Activated CD4-positive, alpha-beta T cell treated with anti-CD3 and anti-CD28 coated beads, Interleukin-2, amount 10 ng/mL, durations not matched to agents 24 days and 14 days (primary cell): ENCODE measurements at regions not wholly inside any gene's neighbourhood (a gene's known extent, or its start where the extent isn't known, plus 50 kb on each side); places are given as distances from the start of the nearest gene placed in this dataset.

Source experiments
- DNase-seq: peaks from one replicate; pipeline ENCODE4 v3.0.0; 2022
- H3K27ac Mint-ChIP-seq: one replicate; pipeline ENCODE4 v1.8.0; 2022; ENCODE audit warnings: mild to moderate bottlenecking, mixed read lengths
- H3K27me3 Mint-ChIP-seq: one replicate; pipeline ENCODE4 v1.8.0; 2022; ENCODE audit warnings: mixed read lengths
- H3K36me3 Mint-ChIP-seq: one replicate; pipeline ENCODE4 v1.8.0; 2022; ENCODE audit warnings: low read depth, mild to moderate bottlenecking, mixed read lengths
- H3K4me1 Mint-ChIP-seq: one replicate; pipeline ENCODE4 v1.8.0; 2021; ENCODE audit warnings: mixed read lengths
- H3K4me3 Mint-ChIP-seq: one replicate; pipeline ENCODE4 v1.8.0; 2022; ENCODE audit warnings: mild to moderate bottlenecking, moderate library complexity, mixed read lengths
- H3K9me3 Mint-ChIP-seq: one replicate; pipeline ENCODE4 v1.8.0; 2021; ENCODE audit warnings: mixed read lengths
- intact Hi-C: fragments of 100-400 bp; cut with micrococcal nuclease; formaldehyde crosslinking; loops from one replicate; pipeline ENCODE4 v1.15.1; 2023

GRCh38 chr12:16884056-16884455 lies 278.1 kb upstream of the LMO3 start:
- Mint-ChIP-seq H3K27me3 (no peaks in the 10 kb centered on the region), H3K4me1 (no peaks in the 10 kb centered on the region), H3K27ac (no peak overlapping the region), H3K36me3 (no peaks in the 10 kb centered on the region), H3K9me3 (no peaks in the 10 kb centered on the region), H3K4me3 (no peak overlapping the region)
- intact Hi-C loops, result no loop called here
- DNase-seq, result no peak

- intact Hi-C loops, result no loop called here
- H3K4me1 Mint-ChIP-seq, result no peaks in the 10 kb centered on the region
- H3K36me3 Mint-ChIP-seq, result no peaks in the 10 kb centered on the region
- H3K27me3 Mint-ChIP-seq, result no peaks in the 10 kb centered on the region
- DNase-seq, result no peak
- no peak overlapping the region for H3K4me3 Mint-ChIP-seq
- H3K9me3 Mint-ChIP-seq, result no peaks in the 10 kb centered on the region
- H3K27ac Mint-ChIP-seq, result no peak overlapping the region
Observed at GRCh38 chr12:16881986-16882570, 276.1 kb upstream of the LMO3 start.

DNA sequence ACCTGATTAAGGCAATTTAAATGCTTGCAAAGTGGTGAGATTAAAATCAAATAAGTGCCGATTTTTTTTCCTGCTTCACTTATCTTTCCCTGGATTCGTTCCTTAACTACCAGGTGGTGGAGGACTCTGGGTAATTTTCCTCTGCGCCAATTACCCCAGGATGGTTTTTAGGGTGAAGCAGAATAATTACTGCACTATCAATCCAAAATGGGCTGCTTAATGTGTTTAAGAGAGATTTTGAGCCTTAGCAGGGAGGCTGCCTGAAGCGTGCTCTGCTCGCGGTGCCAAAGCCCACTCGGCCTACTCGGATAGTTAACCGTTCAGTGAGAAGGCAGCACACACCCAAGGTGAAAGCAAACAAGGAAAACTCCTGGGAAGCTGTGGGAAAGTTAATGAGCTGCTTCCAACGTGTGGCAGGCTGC lies 274.9 kb upstream of the LMO3 start:
- DNase-seq, result no peak
- Mint-ChIP-seq H3K36me3 (no peaks in the 10 kb centered on the region), H3K27me3 (no peaks in the 10 kb centered on the region), H3K4me3 (no peak overlapping the region), H3K27ac (no peak overlapping the region), H3K4me1 (no peaks in the 10 kb centered on the region), H3K9me3 (no peaks in the 10 kb centered on the region)
- intact Hi-C loops, result no loop called here

DNA sequence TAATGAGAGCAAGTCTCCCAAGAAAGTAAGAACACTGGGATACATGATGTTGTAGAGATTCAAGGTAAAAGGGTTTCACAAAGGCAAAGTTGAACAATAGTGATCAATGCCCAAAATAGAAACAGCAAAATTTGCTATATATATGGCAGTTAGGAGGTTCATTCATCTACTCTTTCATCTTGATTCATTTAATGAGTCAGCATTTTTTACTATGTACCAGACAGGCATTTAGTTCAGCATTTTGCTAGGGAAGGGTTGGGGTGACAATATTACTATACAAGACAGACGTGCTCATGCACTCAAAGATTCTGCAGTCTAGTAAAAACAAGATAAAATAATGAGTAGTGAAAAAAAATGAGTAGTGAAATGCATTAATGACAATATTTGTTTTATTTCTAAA lies 264.9 kb upstream of the LMO3 start:
- DNase-seq, result no peak
- H3K27ac Mint-ChIP-seq, result no peak overlapping the region
- H3K27me3 Mint-ChIP-seq, result no peaks in the 10 kb centered on the region
- no peaks in the 10 kb centered on the region for H3K36me3 Mint-ChIP-seq
- H3K9me3 Mint-ChIP-seq, result peaks cover 3% of the 10 kb centered on the region
- intact Hi-C loops, result no loop called here
- H3K4me3 Mint-ChIP-seq, result no peak overlapping the region
- no peaks in the 10 kb centered on the region for H3K4me1 Mint-ChIP-seq

DNA sequence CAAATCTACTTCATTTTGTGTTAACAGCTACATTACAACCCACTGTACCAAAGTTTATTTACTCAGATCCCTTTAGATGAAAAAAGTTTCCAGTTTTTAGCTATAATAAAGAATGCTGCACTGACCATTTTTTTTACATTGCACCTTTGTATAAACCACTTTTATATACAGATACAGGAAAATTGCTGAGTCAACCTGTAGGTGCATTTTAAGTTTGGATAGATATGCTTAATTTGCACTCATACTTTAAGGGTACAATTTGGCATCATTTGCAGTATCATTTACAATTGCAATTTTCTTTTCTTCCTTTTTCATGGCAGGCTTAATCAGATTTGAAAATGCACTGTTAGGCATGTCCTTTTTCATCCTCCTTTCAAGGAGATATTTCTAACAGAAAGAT lies 257.8 kb upstream of the LMO3 start:
- Mint-ChIP-seq H3K27me3 (no peaks in the 10 kb centered on the region), H3K4me1 (no peaks in the 10 kb centered on the region), H3K27ac (no peak overlapping the region), H3K4me3 (no peak overlapping the region), H3K36me3 (no peaks in the 10 kb centered on the region), H3K9me3 (no peaks in the 10 kb centered on the region)
- intact Hi-C loops, result no loop called here
- no peak for DNase-seq

DNA sequence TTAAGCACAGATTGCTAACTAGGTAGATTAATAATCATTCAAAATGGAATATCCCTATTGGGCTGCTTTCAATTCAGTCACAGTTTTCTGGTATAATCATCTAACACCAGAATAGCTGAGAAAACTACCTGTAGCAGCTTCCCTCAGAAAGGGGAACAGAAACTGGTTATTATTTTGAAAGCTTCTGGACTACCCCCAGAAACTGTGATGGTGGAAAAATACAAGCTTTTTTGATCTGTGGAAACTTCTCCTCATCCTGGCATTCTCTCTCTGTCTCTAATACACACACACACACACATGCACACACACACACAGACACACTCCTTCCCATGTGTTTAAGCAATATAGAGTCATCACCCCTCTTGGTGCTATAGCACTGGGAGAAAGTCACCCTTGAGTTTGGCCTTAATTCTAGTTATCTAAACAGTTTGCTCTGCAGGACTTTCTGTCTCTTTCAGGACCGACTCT lies 251.5 kb upstream of the LMO3 start:
- intact Hi-C loops, result no loop called here
- no peak overlapping the region for H3K4me3 Mint-ChIP-seq
- H3K36me3 Mint-ChIP-seq, result no peaks in the 10 kb centered on the region
- peaks cover 7% of the 10 kb centered on the region for H3K9me3 Mint-ChIP-seq
- H3K4me1 Mint-ChIP-seq, result no peaks in the 10 kb centered on the region
- no peaks in the 10 kb centered on the region for H3K27me3 Mint-ChIP-seq
- DNase-seq, result no peak
- H3K27ac Mint-ChIP-seq, result no peak overlapping the region

- Mint-ChIP-seq H3K9me3 (peaks cover 7% of the 10 kb centered on the region), H3K27me3 (no peaks in the 10 kb centered on the region), H3K4me3 (no peak overlapping the region), H3K4me1 (no peaks in the 10 kb centered on the region), H3K36me3 (no peaks in the 10 kb centered on the region), H3K27ac (no peak overlapping the region)
- intact Hi-C loops, result no loop called here
- no peak for DNase-seq
Observed at GRCh38 chr12:16854465-16854864, 248.5 kb upstream of the LMO3 start.

GRCh38 chr12:16849473-16849872 lies 243.5 kb upstream of the LMO3 start:
- H3K36me3 Mint-ChIP-seq, result no peaks in the 10 kb centered on the region
- intact Hi-C loops, result no loop called here
- no peak for DNase-seq
- H3K9me3 Mint-ChIP-seq, result no peaks in the 10 kb centered on the region
- no peak overlapping the region for H3K4me3 Mint-ChIP-seq
- H3K27ac Mint-ChIP-seq, result no peak overlapping the region
- no peaks in the 10 kb centered on the region for H3K27me3 Mint-ChIP-seq
- no peaks in the 10 kb centered on the region for H3K4me1 Mint-ChIP-seq

DNA sequence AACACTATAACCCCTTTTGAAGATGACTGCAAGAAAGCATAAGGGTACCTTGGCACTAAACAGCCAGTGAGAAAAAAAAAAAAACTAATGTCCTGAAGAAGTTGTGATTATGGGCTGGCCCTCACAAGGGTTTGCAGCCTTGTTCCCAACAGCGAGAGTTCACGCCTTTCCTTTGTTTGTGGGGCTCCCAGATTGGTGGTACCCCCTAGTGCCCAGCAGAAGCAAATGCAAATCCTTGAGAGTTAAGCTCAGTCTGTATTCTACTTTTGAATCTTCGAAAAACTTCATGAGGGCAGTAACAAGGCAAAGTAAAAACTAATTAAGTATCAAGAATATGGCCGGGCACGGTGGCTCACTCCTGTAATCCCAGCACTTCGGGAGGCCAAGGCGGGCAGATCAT lies 238.9 kb upstream of the LMO3 start:
- no peak for DNase-seq
- Mint-ChIP-seq H3K27me3 (no peaks in the 10 kb centered on the region), H3K4me3 (no peak overlapping the region), H3K36me3 (no peaks in the 10 kb centered on the region), H3K27ac (no peak overlapping the region), H3K4me1 (no peaks in the 10 kb centered on the region), H3K9me3 (peaks cover 3% of the 10 kb centered on the region)
- intact Hi-C loops, result no loop called here

DNA sequence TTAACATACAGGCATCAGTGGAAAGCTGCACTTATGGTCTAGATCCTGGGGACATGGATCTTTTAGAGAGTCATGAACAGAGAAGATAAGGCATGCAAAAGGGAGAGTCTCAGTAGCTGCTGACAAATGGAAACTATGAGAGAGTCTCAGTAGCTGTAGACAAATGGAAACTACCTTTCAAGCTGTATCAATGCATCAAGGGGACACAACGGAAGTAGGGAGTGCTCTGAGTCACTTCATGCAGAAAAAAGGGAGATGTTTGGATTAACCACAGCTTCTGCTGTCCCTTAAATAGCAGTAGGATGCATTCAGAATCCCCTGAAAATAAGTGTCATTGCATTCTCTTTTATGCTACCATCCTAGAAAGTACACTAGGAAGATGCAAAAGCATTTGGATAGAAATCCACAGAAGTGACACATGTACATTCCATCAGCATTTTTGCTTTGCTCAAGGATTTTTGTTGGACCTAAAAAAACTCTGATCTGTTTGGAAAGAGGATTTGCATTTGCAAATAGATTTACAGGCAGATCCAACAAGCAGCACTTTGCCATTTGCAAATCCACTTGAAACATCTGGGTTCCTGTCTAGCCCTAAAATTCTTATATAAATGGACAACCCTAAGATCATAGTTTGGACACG lies 227.5 kb upstream of the LMO3 start:
- no peak overlapping the region for H3K27ac Mint-ChIP-seq
- H3K4me1 Mint-ChIP-seq, result no peaks in the 10 kb centered on the region
- DNase-seq, result no peak
- no peak overlapping the region for H3K4me3 Mint-ChIP-seq
- intact Hi-C loops, result no loop called here
- H3K9me3 Mint-ChIP-seq, result peaks cover 7% of the 10 kb centered on the region
- H3K36me3 Mint-ChIP-seq, result no peaks in the 10 kb centered on the region
- no peaks in the 10 kb centered on the region for H3K27me3 Mint-ChIP-seq

GRCh38 chr12:16828891-16829290 lies 222.9 kb upstream of the LMO3 start:
- H3K4me1 Mint-ChIP-seq, result no peaks in the 10 kb centered on the region
- intact Hi-C loops, result no loop called here
- no peak overlapping the region for H3K4me3 Mint-ChIP-seq
- H3K27me3 Mint-ChIP-seq, result no peaks in the 10 kb centered on the region
- H3K36me3 Mint-ChIP-seq, result no peaks in the 10 kb centered on the region
- peaks cover 8% of the 10 kb centered on the region for H3K9me3 Mint-ChIP-seq
- DNase-seq, result no peak
- H3K27ac Mint-ChIP-seq, result no peak overlapping the region

- intact Hi-C loops, result no loop called here
- Mint-ChIP-seq H3K27me3 (no peaks in the 10 kb centered on the region), H3K27ac (no peak overlapping the region), H3K9me3 (peaks cover 4% of the 10 kb centered on the region), H3K36me3 (no peaks in the 10 kb centered on the region), H3K4me1 (no peaks in the 10 kb centered on the region), H3K4me3 (no peak overlapping the region)
- DNase-seq, result no peak
Observed at GRCh38 chr12:16807731-16808130, 201.8 kb upstream of the LMO3 start.

DNA sequence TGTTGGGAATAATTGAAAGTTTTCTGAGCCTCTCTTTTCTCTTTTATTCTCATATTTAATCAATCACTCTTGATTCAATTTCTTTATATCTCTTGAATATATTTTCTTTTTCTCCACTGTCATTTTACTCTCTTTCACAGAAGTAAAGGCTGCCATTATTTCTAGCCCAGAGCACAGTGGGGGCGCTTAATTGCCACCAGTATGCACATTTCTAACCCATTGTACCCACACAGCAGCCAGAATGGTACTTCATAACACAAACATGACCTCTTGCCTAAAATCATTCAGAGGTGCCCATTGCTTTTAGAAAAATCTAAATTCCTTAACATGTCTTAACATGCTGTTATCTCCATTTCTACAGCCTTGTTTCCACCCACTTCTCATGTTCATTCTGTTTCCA lies 190.2 kb upstream of the LMO3 start:
- no peaks in the 10 kb centered on the region for H3K36me3 Mint-ChIP-seq
- H3K4me3 Mint-ChIP-seq, result no peak overlapping the region
- H3K27me3 Mint-ChIP-seq, result no peaks in the 10 kb centered on the region
- intact Hi-C loops, result no loop called here
- H3K9me3 Mint-ChIP-seq, result peaks cover 8% of the 10 kb centered on the region
- H3K4me1 Mint-ChIP-seq, result no peaks in the 10 kb centered on the region
- no peak overlapping the region for H3K27ac Mint-ChIP-seq
- no peak for DNase-seq

DNA sequence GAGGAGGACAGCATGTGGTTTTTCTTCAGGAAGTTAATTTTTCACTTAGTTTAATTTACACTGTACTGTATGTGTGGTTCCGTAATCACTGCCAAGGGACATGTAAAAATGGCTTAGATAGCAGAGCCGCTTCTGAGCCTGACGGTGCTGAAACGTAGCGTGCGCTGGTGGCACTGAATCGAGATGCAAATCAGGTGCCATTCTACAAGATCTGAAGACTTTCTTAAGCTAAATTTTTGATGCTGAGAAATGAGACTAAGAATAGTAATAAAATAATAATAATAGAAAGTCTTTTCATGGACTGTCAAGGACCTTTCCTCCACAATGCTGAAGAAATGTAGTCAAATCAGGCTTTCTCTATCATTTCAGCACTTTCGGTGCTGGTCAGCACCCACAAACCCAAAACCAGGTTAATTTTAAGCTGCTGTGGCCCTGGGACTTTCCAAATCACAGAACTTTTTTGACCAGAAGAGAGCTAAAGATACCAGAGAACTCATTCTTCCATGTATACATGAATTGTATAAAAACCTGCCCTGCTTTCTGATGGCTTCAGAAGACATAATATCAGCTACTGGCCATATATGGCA lies 183.3 kb upstream of the LMO3 start:
- no peaks in the 10 kb centered on the region for H3K27me3 Mint-ChIP-seq
- intact Hi-C loops, result no loop called here
- H3K27ac Mint-ChIP-seq, result no peak overlapping the region
- no peak for DNase-seq
- no peaks in the 10 kb centered on the region for H3K4me1 Mint-ChIP-seq
- no peaks in the 10 kb centered on the region for H3K36me3 Mint-ChIP-seq
- no peak overlapping the region for H3K4me3 Mint-ChIP-seq
- peaks cover 6% of the 10 kb centered on the region for H3K9me3 Mint-ChIP-seq
